Thoracic aorta (tissue), 2 donors: ENCODE measurements at regions not wholly inside any gene's neighbourhood (a gene's known extent, or its start where the extent isn't known, plus 50 kb on each side); places are given as distances from the start of the nearest gene placed in this dataset.

Source experiments
- ATAC-seq: fragments of 150-250 bp; one replicate; pipeline ENCODE4 v1.8.0; 2017; ENCODE audit warnings: low read depth; ENCODE audit not compliant: insufficient number of reproducible peaks, low FRiP score
- DNase-seq: peaks from one replicate; pipeline ENCODE4 v3.0.0-alpha.2; 2020; ENCODE audit warnings: low spot score
- H3K27ac ChIP-seq, 2 donors: fragments of 200-600 bp; sonication (generic); 1 replicate in 1 of 2; 2 replicates in 1 of 2; pipeline ENCODE4 v1.5.1; 2016; ENCODE audit warnings: mild to moderate bottlenecking in 2 of 2, moderate library complexity in 2 of 2
- H3K27me3 ChIP-seq: fragments of 200-600 bp; sonication (generic); replicated peaks from 2 replicates; pipeline ENCODE4 v1.6.0; 2016; ENCODE audit warnings: mild to moderate bottlenecking; ENCODE audit not compliant: insufficient read depth
- H3K36me3 ChIP-seq: fragments of 200-600 bp; sonication (generic); one replicate; pipeline ENCODE4 v1.5.1; 2016
- H3K4me1 ChIP-seq, 2 donors: fragments of 200-600 bp; sonication (generic); 1 replicate in 1 of 2; 2 replicates in 1 of 2; pipeline versions ENCODE4 v1.5.1 to v1.6.0; 2016; ENCODE audit warnings: low read depth in 2 of 2, mild to moderate bottlenecking in 1 of 2; ENCODE audit not compliant: control insufficient read depth in 1 of 2
- H3K4me3 ChIP-seq: fragments of 200-600 bp; sonication (generic); 2 replicates; pipeline ENCODE4 v1.5.1; 2016; ENCODE audit warnings: mild to moderate bottlenecking
- H3K9me3 ChIP-seq: fragments of 200-600 bp; sonication (generic); 2 replicates; pipeline ENCODE4 v1.5.1; 2016
- TF ChIP-seq, protein P1 (sequence below): fragments of 200-600 bp; sonication (generic); IDR thresholded peaks from one replicate; pipeline ENCODE4 v1.5.1; 2019; ENCODE audit warnings: antibody characterized with exemption

DNA sequence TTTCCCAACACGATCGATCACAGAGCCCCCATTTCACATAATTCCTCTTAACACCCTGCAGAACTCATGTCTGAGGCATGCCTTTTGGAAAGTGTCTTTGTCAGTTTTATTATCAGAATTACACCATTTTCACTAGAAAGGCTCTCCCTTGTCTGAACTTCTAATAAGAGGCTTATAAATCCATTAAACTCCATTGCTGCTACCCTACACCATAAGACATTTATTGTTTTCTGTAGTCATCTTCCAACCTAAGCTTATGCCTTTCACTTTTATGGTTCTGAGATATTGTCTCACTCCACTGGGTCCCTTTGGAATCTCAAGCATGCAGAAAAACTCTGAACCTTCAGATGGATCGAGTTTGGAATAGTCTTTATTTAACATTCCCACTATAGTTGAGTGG lies 50.2 kb upstream of the TPM1 start:
- peaks cover 6 to 33% of the 10 kb centered on the region in 2 donors for H3K4me1 ChIP-seq

More for the DNA sequence above, 50.2 kb upstream of the TPM1 start:
- H3K27me3 ChIP-seq = no peaks in the 10 kb centered on the region
- no peak for ATAC-seq
- H3K9me3 ChIP-seq = no peaks in the 10 kb centered on the region
- H3K4me3 ChIP-seq = no peak overlapping the region
- no peaks in the 10 kb centered on the region for H3K36me3 ChIP-seq
- no peak for DNase-seq
- TF ChIP-seq, protein P1, sequence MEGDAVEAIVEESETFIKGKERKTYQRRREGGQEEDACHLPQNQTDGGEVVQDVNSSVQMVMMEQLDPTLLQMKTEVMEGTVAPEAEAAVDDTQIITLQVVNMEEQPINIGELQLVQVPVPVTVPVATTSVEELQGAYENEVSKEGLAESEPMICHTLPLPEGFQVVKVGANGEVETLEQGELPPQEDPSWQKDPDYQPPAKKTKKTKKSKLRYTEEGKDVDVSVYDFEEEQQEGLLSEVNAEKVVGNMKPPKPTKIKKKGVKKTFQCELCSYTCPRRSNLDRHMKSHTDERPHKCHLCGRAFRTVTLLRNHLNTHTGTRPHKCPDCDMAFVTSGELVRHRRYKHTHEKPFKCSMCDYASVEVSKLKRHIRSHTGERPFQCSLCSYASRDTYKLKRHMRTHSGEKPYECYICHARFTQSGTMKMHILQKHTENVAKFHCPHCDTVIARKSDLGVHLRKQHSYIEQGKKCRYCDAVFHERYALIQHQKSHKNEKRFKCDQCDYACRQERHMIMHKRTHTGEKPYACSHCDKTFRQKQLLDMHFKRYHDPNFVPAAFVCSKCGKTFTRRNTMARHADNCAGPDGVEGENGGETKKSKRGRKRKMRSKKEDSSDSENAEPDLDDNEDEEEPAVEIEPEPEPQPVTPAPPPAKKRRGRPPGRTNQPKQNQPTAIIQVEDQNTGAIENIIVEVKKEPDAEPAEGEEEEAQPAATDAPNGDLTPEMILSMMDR = no peak
- no peak overlapping the region for H3K27ac ChIP-seq
